Chondrocyte (in vitro differentiated cells): ENCODE measurements at regions not wholly inside any gene's neighbourhood (a gene's known extent, or its start where the extent isn't known, plus 50 kb on each side); places are given as distances from the start of the nearest gene placed in this dataset.

Source experiments
- DNase-seq: peaks from one replicate; pipeline ENCODE4 v3.0.0; 2021; ENCODE audit warnings: mixed read lengths, low spot score
- H3K27ac Mint-ChIP-seq: one replicate; pipeline ENCODE4 v1.8.0; 2021; ENCODE audit warnings: mild to moderate bottlenecking, moderate library complexity, mixed read lengths; ENCODE audit not compliant: unreplicated experiment
- H3K27me3 Mint-ChIP-seq: 2 replicates; pipeline ENCODE4 v1.8.0; 2021; ENCODE audit warnings: low read depth, mixed read lengths
- H3K36me3 Mint-ChIP-seq: 2 replicates; pipeline ENCODE4 v1.8.0; 2021; ENCODE audit warnings: low read depth, mixed read lengths
- H3K4me1 Mint-ChIP-seq: 2 replicates; pipeline ENCODE4 v1.8.0; 2021; ENCODE audit warnings: low read depth, mild to moderate bottlenecking, mixed read lengths
- H3K4me3 Mint-ChIP-seq: one replicate; pipeline ENCODE4 v1.8.0; 2021; ENCODE audit warnings: mild to moderate bottlenecking, moderate library complexity, mixed read lengths; ENCODE audit not compliant: unreplicated experiment
- H3K9me3 Mint-ChIP-seq: 2 replicates; pipeline ENCODE4 v1.8.0; 2021; ENCODE audit warnings: low read depth, mixed read lengths
- CTCF ChIP-seq: fragments of 200-600 bp; sonication (generic); IDR thresholded peaks from 2 replicates; pipeline ENCODE4 v1.5.0; 2021; ENCODE audit warnings: antibody characterized with exemption, mild to moderate bottlenecking, moderate library complexity

GRCh38 chr1:220455559-220455958 is 72.4 kb upstream of the MARK1 start:
- Mint-ChIP-seq H3K27me3 (peaks cover 27% of the 10 kb centered on the region), H3K36me3 (no peaks in the 10 kb centered on the region), H3K4me3 (no peak overlapping the region), H3K9me3 (no peaks in the 10 kb centered on the region), H3K4me1 (peaks cover 5% of the 10 kb centered on the region), H3K27ac (no peak overlapping the region)
- DNase-seq = no peak
- TF ChIP-seq CTCF = no peak

GRCh38 chr1:220454155-220454777 is 73.7 kb upstream of the MARK1 start:
- Mint-ChIP-seq H3K4me3 (no peak overlapping the region), H3K27ac (no peak overlapping the region), H3K36me3 (no peaks in the 10 kb centered on the region), H3K27me3 (peaks cover 30% of the 10 kb centered on the region), H3K4me1 (peaks cover 5% of the 10 kb centered on the region), H3K9me3 (no peaks in the 10 kb centered on the region)
- peak; percentile 70 for TF ChIP-seq CTCF
- DNase-seq = no peak

GRCh38 chr1:220453371-220453770 is 74.6 kb upstream of the MARK1 start:
- no peak for TF ChIP-seq CTCF
- no peak overlapping the region for H3K27ac Mint-ChIP-seq
- no peaks in the 10 kb centered on the region for H3K4me1 Mint-ChIP-seq
- no peaks in the 10 kb centered on the region for H3K36me3 Mint-ChIP-seq
- no peak overlapping the region for H3K4me3 Mint-ChIP-seq
- peaks cover 31% of the 10 kb centered on the region for H3K27me3 Mint-ChIP-seq
- H3K9me3 Mint-ChIP-seq = no peaks in the 10 kb centered on the region
- DNase-seq = no peak

- no peak overlapping the region for H3K27ac Mint-ChIP-seq
- TF ChIP-seq CTCF = no peak
- no peak overlapping the region for H3K4me3 Mint-ChIP-seq
- no peaks in the 10 kb centered on the region for H3K36me3 Mint-ChIP-seq
- no peak for DNase-seq
- peaks cover 32% of the 10 kb centered on the region for H3K27me3 Mint-ChIP-seq
- no peaks in the 10 kb centered on the region for H3K9me3 Mint-ChIP-seq
- no peaks in the 10 kb centered on the region for H3K4me1 Mint-ChIP-seq
Observed at GRCh38 chr1:220451532-220451931, 76.4 kb upstream of the MARK1 start.

GRCh38 chr1:220450927-220451326 is 77.0 kb upstream of the MARK1 start:
- H3K4me1 Mint-ChIP-seq = no peaks in the 10 kb centered on the region
- H3K4me3 Mint-ChIP-seq = no peak overlapping the region
- no peak overlapping the region for H3K27ac Mint-ChIP-seq
- no peaks in the 10 kb centered on the region for H3K9me3 Mint-ChIP-seq
- DNase-seq = no peak
- no peaks in the 10 kb centered on the region for H3K36me3 Mint-ChIP-seq
- no peak for TF ChIP-seq CTCF
- peaks cover 35% of the 10 kb centered on the region for H3K27me3 Mint-ChIP-seq
